ENCODE measurements at regions not wholly inside any gene's neighbourhood (a gene's known extent, or its start where the extent isn't known, plus 50 kb on each side); places are given as distances from the start of the nearest gene placed in this dataset.

- TF ChIP-seq POLR2A (IDR thresholded peaks at IDR 0.05) (no peak), CTCF (IDR thresholded peaks at IDR 0.05) (peak; percentile 60 to 75 (median 61))
These were observed 109.1 kb upstream of the SLC4A4 start for GRCh38 chr4:71229477-71230270.

Data from tibial nerve (tissue), 3 donors.